Embryonic facial prominence (tissue), 1 donor: ENCODE measurements at regions not wholly inside any gene's neighbourhood (a gene's known extent, or its start where the extent isn't known, plus 50 kb on each side); places are given as distances from the start of the nearest gene placed in this dataset.

Experiments
- DNase-seq: peaks from one replicate; pipeline ENCODE4 v3.0.0-alpha.2; 2016; ENCODE audit errors: extremely low spot score

- no peak for DNase-seq
Measured at GRCh38 chr10:44853148-44853734, 57.9 kb upstream of the TMEM72 start.

- no peak for DNase-seq
Measured at GRCh38 chr10:44853796-44854195, 57.3 kb upstream of the TMEM72 start.

GRCh38 chr10:44854693-44855350, 56.3 kb upstream of the TMEM72 start:
- DNase-seq, result no peak

- DNase-seq, result no peak
Measured at GRCh38 chr10:44856696-44857095, 54.4 kb upstream of the TMEM72 start.

- DNase-seq, result no peak
Measured at GRCh38 chr10:44857363-44858016, 53.6 kb upstream of the TMEM72 start.

GRCh38 chr10:44858017-44858371, 53.1 kb upstream of the TMEM72 start:
- no peak for DNase-seq

- DNase-seq, result no peak
Measured at GRCh38 chr10:44858988-44859387, 52.1 kb upstream of the TMEM72 start.

GRCh38 chr10:44859546-44860285, 51.4 kb upstream of the TMEM72 start:
- DNase-seq, result no peak

- no peak for DNase-seq
Measured at GRCh38 chr10:44860811-44861736, 50.1 kb upstream of the TMEM72 start.
